ENCODE measurements at regions not wholly inside any gene's neighbourhood (a gene's known extent, or its start where the extent isn't known, plus 50 kb on each side); places are given as distances from the start of the nearest gene placed in this dataset.
A peak's percentile ranks its signal among the peaks of the same experiment; 100 is the strongest.

- no peak overlapping the region for H3K27ac Mint-ChIP-seq
- peaks cover 15% of the 10 kb centered on the region for H3K9me3 Mint-ChIP-seq
- no peak for DNase-seq
- H3K27me3 Mint-ChIP-seq: peaks cover 10% of the 10 kb centered on the region
- no peak overlapping the region for H3K4me3 Mint-ChIP-seq
- H3K36me3 Mint-ChIP-seq (ENCODE audit: low read depth): peaks cover 4% of the 10 kb centered on the region
- intact Hi-C loops (cut with micrococcal nuclease): no loop called here
- peaks cover 28% of the 10 kb centered on the region for H3K4me1 Mint-ChIP-seq
Measured at GRCh38 chr10:3426190-3426845, 253.7 kb upstream of the PITRM1 start.

GRCh38 chr10:3425716-3426115 lies 253.1 kb upstream of the PITRM1 start:
- Mint-ChIP-seq H3K27ac (no peak overlapping the region), H3K4me1 (peaks cover 33% of the 10 kb centered on the region), H3K4me3 (no peak overlapping the region), H3K27me3 (peaks cover 11% of the 10 kb centered on the region), H3K9me3 (peaks cover 10% of the 10 kb centered on the region), H3K36me3 (ENCODE audit: low read depth) (no peaks in the 10 kb centered on the region)
- intact Hi-C loops (cut with micrococcal nuclease): no loop called here
- no peak for DNase-seq

DNA sequence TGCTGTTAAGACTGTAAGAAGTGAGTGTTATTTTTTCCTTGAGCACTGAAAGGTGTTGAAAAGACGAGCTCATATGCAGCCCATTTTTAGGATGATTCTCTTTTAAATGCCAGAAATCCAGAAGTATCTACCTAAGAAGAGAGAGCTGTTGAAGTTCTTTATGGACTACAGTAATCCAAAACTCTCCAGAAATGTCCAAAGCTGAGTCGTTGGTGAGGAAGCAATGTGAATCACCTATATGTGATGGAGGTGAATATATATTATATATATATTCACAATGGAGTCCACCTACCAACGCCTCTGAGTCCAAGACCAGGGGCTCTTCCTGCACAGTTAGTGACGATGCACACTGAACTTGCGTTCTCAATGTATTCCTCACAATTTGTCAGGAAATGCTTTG lies 252.7 kb upstream of the PITRM1 start:
- peaks cover 15% of the 10 kb centered on the region for H3K27me3 Mint-ChIP-seq
- peaks cover 37% of the 10 kb centered on the region for H3K4me1 Mint-ChIP-seq
- peaks cover 6% of the 10 kb centered on the region for H3K9me3 Mint-ChIP-seq
- no peak for DNase-seq
- no peaks in the 10 kb centered on the region for H3K36me3 Mint-ChIP-seq (ENCODE audit: low read depth)
- H3K27ac Mint-ChIP-seq: no peak overlapping the region
- intact Hi-C loops (cut with micrococcal nuclease): no loop called here
- H3K4me3 Mint-ChIP-seq: no peak overlapping the region

DNA sequence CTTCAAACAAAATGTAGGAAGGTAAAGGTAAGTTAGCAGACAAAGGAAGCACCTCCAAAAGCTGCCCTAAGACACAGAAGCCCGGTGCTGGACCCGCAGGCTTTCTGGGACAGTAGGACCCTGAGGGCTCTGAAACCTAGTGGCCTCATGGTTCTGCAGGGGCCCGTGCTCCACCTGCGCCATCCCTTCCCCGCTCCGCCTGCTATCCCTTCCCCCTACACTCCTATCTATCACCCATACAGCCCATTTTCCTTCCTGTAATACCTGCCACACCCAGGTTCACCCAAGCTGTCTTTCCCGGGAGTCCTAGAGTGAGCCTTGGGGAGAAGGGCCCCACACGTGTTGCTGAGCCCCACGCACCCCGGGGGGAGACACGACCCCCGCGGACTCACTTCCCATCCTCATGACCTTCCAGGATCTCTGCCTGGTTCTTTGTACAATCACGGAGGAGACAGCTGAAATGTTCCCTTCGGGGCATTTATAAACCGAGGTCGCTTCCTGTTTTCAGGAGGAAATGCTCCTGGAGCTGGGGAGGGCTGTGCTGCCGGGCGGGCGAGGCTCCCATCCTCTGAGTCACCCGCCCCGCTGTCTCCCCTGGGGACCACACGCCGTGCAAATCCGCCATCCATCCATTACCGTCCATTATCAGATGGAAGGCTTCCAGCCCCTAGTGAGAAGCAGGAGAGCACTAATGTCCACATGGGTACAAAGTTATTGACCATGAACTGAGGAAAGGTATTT lies 251.7 kb upstream of the PITRM1 start:
- Mint-ChIP-seq H3K4me3 (no peak overlapping the region), H3K4me1 (peaks cover 46% of the 10 kb centered on the region), H3K9me3 (no peaks in the 10 kb centered on the region), H3K36me3 (ENCODE audit: low read depth) (no peaks in the 10 kb centered on the region), H3K27ac (no peak overlapping the region), H3K27me3 (peaks cover 11% of the 10 kb centered on the region)
- DNase-seq: no peak
- intact Hi-C loops (cut with micrococcal nuclease): loop anchor here (5.0 kb wide), 1 partner anchor 53 kb away; no protein-coding TSS in a partner anchor

GRCh38 chr10:3423384-3423783 lies 250.8 kb upstream of the PITRM1 start:
- no peak for DNase-seq
- H3K27ac Mint-ChIP-seq: no peak overlapping the region
- no peaks in the 10 kb centered on the region for H3K36me3 Mint-ChIP-seq (ENCODE audit: low read depth)
- no peak overlapping the region for H3K4me3 Mint-ChIP-seq
- no peaks in the 10 kb centered on the region for H3K9me3 Mint-ChIP-seq
- peaks cover 49% of the 10 kb centered on the region for H3K4me1 Mint-ChIP-seq
- intact Hi-C loops (cut with micrococcal nuclease): loop anchor here (5.0 kb wide), 1 partner anchor 54 kb away; no protein-coding TSS in a partner anchor
- H3K27me3 Mint-ChIP-seq: peaks cover 12% of the 10 kb centered on the region

DNA sequence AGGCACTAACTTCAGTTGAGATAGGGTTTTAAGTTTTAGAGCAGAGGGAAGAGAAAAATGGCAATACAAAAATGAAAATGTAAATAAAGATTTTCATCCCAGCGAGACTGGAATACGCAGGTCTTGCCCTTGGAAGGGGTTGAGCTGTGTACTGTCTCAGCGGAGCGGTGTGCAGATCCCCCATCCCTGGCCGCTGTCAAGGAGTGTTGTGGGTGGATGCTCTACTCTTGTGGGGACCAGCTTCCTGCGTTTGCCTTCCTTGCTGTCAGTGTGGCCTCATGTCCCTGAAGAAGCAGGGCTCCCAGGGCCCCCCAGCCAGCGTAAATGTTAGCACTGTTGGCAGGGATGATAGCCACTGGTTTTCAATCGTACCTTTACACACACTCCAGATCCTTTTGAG lies 249.7 kb upstream of the PITRM1 start:
- Mint-ChIP-seq H3K4me3 (no peak overlapping the region), H3K9me3 (no peaks in the 10 kb centered on the region), H3K27ac (peak overlapping the region; percentile 37), H3K27me3 (peaks cover 19% of the 10 kb centered on the region), H3K4me1 (peaks cover 49% of the 10 kb centered on the region), H3K36me3 (ENCODE audit: low read depth) (no peaks in the 10 kb centered on the region)
- intact Hi-C loops (cut with micrococcal nuclease): loop anchor here (5.0 kb wide), 1 partner anchor 55 kb away; no protein-coding TSS in a partner anchor
- DNase-seq: no peak

DNA sequence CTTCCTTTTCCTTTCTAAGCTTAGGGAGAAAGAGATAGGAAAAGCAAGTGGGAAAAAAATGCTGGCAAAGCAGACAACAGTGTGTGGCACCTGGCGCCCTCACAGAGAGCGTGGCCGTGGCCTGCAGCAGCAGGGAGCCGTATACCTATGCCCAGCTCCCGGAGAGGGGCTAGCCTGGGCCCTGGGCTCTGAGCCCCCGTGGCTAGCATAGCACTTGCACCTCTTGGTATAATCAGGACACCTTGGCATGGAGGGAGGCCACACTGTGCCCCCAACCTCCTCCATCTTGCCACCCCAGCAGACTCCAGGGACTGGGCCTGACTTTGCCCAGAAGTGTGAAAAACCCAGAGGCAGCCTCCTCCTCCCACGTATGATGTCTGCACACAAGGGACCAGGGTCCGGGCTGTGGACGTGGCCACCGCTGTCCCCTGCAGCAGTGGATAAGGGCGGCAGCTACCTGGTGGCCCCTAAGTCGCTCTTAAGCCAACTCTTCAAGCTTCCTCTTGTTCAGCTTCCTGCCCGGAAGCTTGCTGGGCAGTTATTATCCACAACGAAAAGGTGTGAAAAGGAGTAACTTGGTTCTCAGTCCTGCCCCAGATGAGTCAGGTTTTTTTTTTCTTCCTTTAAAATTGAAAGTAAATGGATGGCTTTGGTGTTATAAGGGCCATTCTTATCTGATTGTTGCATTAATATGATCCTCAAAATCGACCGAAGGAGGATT lies 249.1 kb upstream of the PITRM1 start:
- Mint-ChIP-seq H3K4me3 (no peak overlapping the region), H3K27ac (no peak overlapping the region), H3K36me3 (ENCODE audit: low read depth) (no peaks in the 10 kb centered on the region), H3K27me3 (peaks cover 19% of the 10 kb centered on the region), H3K9me3 (no peaks in the 10 kb centered on the region), H3K4me1 (peaks cover 49% of the 10 kb centered on the region)
- intact Hi-C loops (cut with micrococcal nuclease): loop anchor here (5.0 kb wide), 1 partner anchor 56 kb away; no protein-coding TSS in a partner anchor
- DNase-seq: peak; percentile 61

GRCh38 chr10:3420527-3421469 lies 248.2 kb upstream of the PITRM1 start:
- intact Hi-C loops (cut with micrococcal nuclease): loop anchor here (5.0 kb wide), 1 partner anchor 57 kb away; no protein-coding TSS in a partner anchor
- no peaks in the 10 kb centered on the region for H3K9me3 Mint-ChIP-seq
- H3K4me1 Mint-ChIP-seq: peaks cover 45% of the 10 kb centered on the region
- H3K27me3 Mint-ChIP-seq: peaks cover 20% of the 10 kb centered on the region
- peak overlapping the region; percentile 30 for H3K27ac Mint-ChIP-seq
- peak overlapping the region; percentile 64 for H3K4me3 Mint-ChIP-seq
- no peak for DNase-seq
- H3K36me3 Mint-ChIP-seq (ENCODE audit: low read depth): no peaks in the 10 kb centered on the region

GRCh38 chr10:3419719-3420495 lies 247.3 kb upstream of the PITRM1 start:
- Mint-ChIP-seq H3K4me3 (peak overlapping the region; percentile 64), H3K36me3 (ENCODE audit: low read depth) (no peaks in the 10 kb centered on the region), H3K9me3 (no peaks in the 10 kb centered on the region), H3K4me1 (peaks cover 45% of the 10 kb centered on the region), H3K27ac (peak overlapping the region; percentile 35), H3K27me3 (peaks cover 17% of the 10 kb centered on the region)
- intact Hi-C loops (cut with micrococcal nuclease): loop anchor here (5.0 kb wide), 1 partner anchor 57 kb away; no protein-coding TSS in a partner anchor
- DNase-seq: peak; percentile 81

DNA sequence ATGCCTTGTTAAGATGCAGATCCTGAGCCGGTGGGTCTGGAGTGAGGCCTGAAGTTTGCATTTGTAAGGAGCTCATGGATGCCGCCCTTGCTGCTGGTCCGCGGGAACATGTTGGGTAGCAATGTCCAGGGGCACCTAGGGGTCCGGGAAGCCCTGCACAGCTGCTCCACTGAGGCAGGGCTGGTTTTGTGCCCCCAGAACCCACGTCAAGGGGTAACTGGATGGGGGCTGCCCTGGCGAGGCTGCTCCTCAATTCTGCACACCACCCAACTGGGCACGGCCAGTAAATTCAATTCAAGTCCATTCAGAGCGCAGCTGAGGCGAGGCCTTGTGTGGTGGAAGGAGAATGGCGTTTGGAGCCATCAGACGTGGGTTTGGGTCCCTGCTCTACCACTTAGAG lies 246.3 kb upstream of the PITRM1 start:
- Mint-ChIP-seq H3K4me1 (peaks cover 36% of the 10 kb centered on the region), H3K4me3 (no peak overlapping the region), H3K9me3 (no peaks in the 10 kb centered on the region), H3K27ac (no peak overlapping the region), H3K36me3 (ENCODE audit: low read depth) (no peaks in the 10 kb centered on the region), H3K27me3 (peaks cover 14% of the 10 kb centered on the region)
- no peak for DNase-seq
- intact Hi-C loops (cut with micrococcal nuclease): no loop called here

DNA sequence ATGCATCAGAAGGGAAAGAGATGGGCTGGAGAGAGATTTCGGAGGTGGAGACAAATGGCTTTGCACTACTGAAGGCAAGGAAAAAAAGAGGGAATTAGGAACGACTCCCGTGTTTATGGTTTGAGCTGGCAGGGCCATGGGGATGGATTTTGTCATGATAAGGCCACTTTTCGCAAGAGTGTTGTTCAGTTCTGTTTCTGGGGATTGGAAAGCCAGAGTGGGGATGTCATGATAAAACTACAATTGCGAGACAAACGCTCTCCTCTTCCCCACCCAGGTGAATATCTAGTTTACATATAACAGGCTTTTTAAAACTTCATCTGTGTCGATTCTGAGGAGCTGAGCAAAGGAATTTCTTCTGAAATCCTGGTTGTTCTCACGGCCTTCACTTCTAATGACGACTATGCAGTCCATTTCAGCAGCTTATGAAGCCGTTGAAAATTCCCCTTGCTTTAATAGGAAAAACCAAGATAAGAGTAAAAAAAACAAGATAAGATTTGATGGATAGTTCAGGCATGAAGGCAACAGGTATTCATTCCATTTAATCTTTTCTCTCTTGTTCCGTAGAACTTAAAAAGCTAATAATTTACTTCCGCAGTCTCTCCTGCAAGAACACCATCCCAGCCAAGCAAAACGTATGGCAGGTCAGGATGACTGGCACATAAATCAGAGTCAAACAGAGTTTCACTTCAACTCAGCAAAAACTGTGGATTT lies 245.6 kb upstream of the PITRM1 start:
- H3K36me3 Mint-ChIP-seq (ENCODE audit: low read depth): no peaks in the 10 kb centered on the region
- no peak for DNase-seq
- H3K27ac Mint-ChIP-seq: no peak overlapping the region
- H3K4me1 Mint-ChIP-seq: peaks cover 34% of the 10 kb centered on the region
- H3K4me3 Mint-ChIP-seq: no peak overlapping the region
- no peaks in the 10 kb centered on the region for H3K9me3 Mint-ChIP-seq
- H3K27me3 Mint-ChIP-seq: peaks cover 14% of the 10 kb centered on the region
- intact Hi-C loops (cut with micrococcal nuclease): no loop called here

- no peaks in the 10 kb centered on the region for H3K9me3 Mint-ChIP-seq
- intact Hi-C loops (cut with micrococcal nuclease): no loop called here
- DNase-seq: no peak
- H3K27me3 Mint-ChIP-seq: peaks cover 17% of the 10 kb centered on the region
- no peak overlapping the region for H3K27ac Mint-ChIP-seq
- no peak overlapping the region for H3K4me3 Mint-ChIP-seq
- peaks cover 26% of the 10 kb centered on the region for H3K4me1 Mint-ChIP-seq
- H3K36me3 Mint-ChIP-seq (ENCODE audit: low read depth): no peaks in the 10 kb centered on the region
Measured at GRCh38 chr10:3417096-3417495, 244.5 kb upstream of the PITRM1 start.

Data from activated CD4-positive, alpha-beta T cell treated with anti-CD3 and anti-CD28 coated beads, Interleukin-2, amount 10 ng/mL, durations not matched to agents 24 days and 14 days (primary cell).